ENCODE measurements at regions not wholly inside any gene's neighbourhood (a gene's known extent, or its start where the extent isn't known, plus 50 kb on each side); places are given as distances from the start of the nearest gene placed in this dataset.
"Not testable (repeated sequence)": the region's sequence is repeated elsewhere in the genome, so short reads cannot be mapped to it uniquely, and the experiment has no call there.

- H3K4me3 ChIP-seq = no peak overlapping the region
- no peak for DNase-seq
- no peaks in the 10 kb centered on the region for H3K36me3 ChIP-seq
- no peaks in the 10 kb centered on the region for H3K27me3 ChIP-seq
- H3K9me3 ChIP-seq = no peaks in the 10 kb centered on the region
Observed at GRCh38 chr6:169362501-169363121, 109.0 kb upstream of the THBS2 start.

- H3K4me3 ChIP-seq, H3K36me3 ChIP-seq, H3K27me3 ChIP-seq, DNase-seq: not testable (repeated sequence)
- H3K9me3 ChIP-seq = peaks cover 14% of the 10 kb centered on the region
Observed at GRCh38 chr6:169355001-169355400, 101.4 kb upstream of the THBS2 start.

- no peak for DNase-seq
- no peaks in the 10 kb centered on the region for H3K9me3 ChIP-seq
- H3K27me3 ChIP-seq = no peaks in the 10 kb centered on the region
- H3K4me3 ChIP-seq = no peak overlapping the region
- no peaks in the 10 kb centered on the region for H3K36me3 ChIP-seq
Observed at GRCh38 chr6:169345146-169345545, 91.5 kb upstream of the THBS2 start.

- no peaks in the 10 kb centered on the region for H3K9me3 ChIP-seq
- H3K36me3 ChIP-seq = no peaks in the 10 kb centered on the region
- DNase-seq = no peak
- no peaks in the 10 kb centered on the region for H3K27me3 ChIP-seq
- no peak overlapping the region for H3K4me3 ChIP-seq
Observed at GRCh38 chr6:169344750-169345065, 91.1 kb upstream of the THBS2 start.

GRCh38 chr6:169343886-169344749, 90.5 kb upstream of the THBS2 start:
- no peaks in the 10 kb centered on the region for H3K36me3 ChIP-seq
- no peak overlapping the region for H3K4me3 ChIP-seq
- no peaks in the 10 kb centered on the region for H3K27me3 ChIP-seq
- H3K9me3 ChIP-seq = no peaks in the 10 kb centered on the region
- no peak for DNase-seq

GRCh38 chr6:169342710-169343109, 89.1 kb upstream of the THBS2 start:
- Histone ChIP-seq H3K36me3 (no peaks in the 10 kb centered on the region), H3K9me3 (no peaks in the 10 kb centered on the region), H3K4me3 (no peak overlapping the region), H3K27me3 (no peaks in the 10 kb centered on the region)
- peak; percentile 73 for DNase-seq

GRCh38 chr6:169341706-169342105, 88.1 kb upstream of the THBS2 start:
- no peak for DNase-seq
- H3K27me3 ChIP-seq = no peaks in the 10 kb centered on the region
- H3K4me3 ChIP-seq = no peak overlapping the region
- no peaks in the 10 kb centered on the region for H3K9me3 ChIP-seq
- H3K36me3 ChIP-seq = no peaks in the 10 kb centered on the region

- Histone ChIP-seq H3K4me3 (no peak overlapping the region), H3K27me3 (no peaks in the 10 kb centered on the region), H3K9me3 (no peaks in the 10 kb centered on the region), H3K36me3 (no peaks in the 10 kb centered on the region)
- DNase-seq = no peak
Observed at GRCh38 chr6:169341065-169341464, 87.4 kb upstream of the THBS2 start.

GRCh38 chr6:169340395-169340794, 86.7 kb upstream of the THBS2 start:
- DNase-seq = peak; percentile 98
- no peaks in the 10 kb centered on the region for H3K27me3 ChIP-seq

GRCh38 chr6:169339731-169340309, 86.2 kb upstream of the THBS2 start:
- Histone ChIP-seq H3K36me3 (no peaks in the 10 kb centered on the region), H3K4me3 (peak overlapping the region; percentile 3; the same call in 1 of the 2 replicates), H3K27me3 (no peaks in the 10 kb centered on the region), H3K9me3 (no peaks in the 10 kb centered on the region)
- DNase-seq = no peak

More at GRCh38 chr6:169340395-169340794, 86.7 kb upstream of the THBS2 start:
- Histone ChIP-seq H3K4me3 (peak overlapping the region; percentile 3; the same call in 1 of the 2 replicates), H3K9me3 (no peaks in the 10 kb centered on the region), H3K36me3 (no peaks in the 10 kb centered on the region)

GRCh38 chr6:169339025-169339424, 85.4 kb upstream of the THBS2 start:
- DNase-seq = no peak
- H3K36me3 ChIP-seq = no peaks in the 10 kb centered on the region
- H3K4me3 ChIP-seq = no peak overlapping the region
- H3K9me3 ChIP-seq = no peaks in the 10 kb centered on the region
- no peaks in the 10 kb centered on the region for H3K27me3 ChIP-seq

- no peaks in the 10 kb centered on the region for H3K9me3 ChIP-seq
- peak; percentile 61 for DNase-seq
- H3K4me3 ChIP-seq = no peak overlapping the region; the same call in 1 of the 2 replicates
- H3K36me3 ChIP-seq = no peaks in the 10 kb centered on the region
- H3K27me3 ChIP-seq = no peaks in the 10 kb centered on the region
Observed at GRCh38 chr6:169337886-169338445, 84.3 kb upstream of the THBS2 start.

GRCh38 chr6:169335301-169335700, 81.7 kb upstream of the THBS2 start:
- Histone ChIP-seq H3K36me3 (no peaks in the 10 kb centered on the region), H3K9me3 (no peaks in the 10 kb centered on the region), H3K4me3 (no peak overlapping the region), H3K27me3 (no peaks in the 10 kb centered on the region)
- DNase-seq = no peak

- Histone ChIP-seq H3K9me3 (no peaks in the 10 kb centered on the region), H3K27me3 (no peaks in the 10 kb centered on the region), H3K4me3 (no peak overlapping the region), H3K36me3 (no peaks in the 10 kb centered on the region)
- no peak for DNase-seq
Observed at GRCh38 chr6:169332250-169332649, 78.6 kb upstream of the THBS2 start.

GRCh38 chr6:169328112-169328801, 74.6 kb upstream of the THBS2 start:
- Histone ChIP-seq H3K4me3 (no peak overlapping the region), H3K36me3 (no peaks in the 10 kb centered on the region), H3K9me3 (0 out of 2 replicates have a peak, but pooled peaks cover 6% of the 10 kb centered on the region), H3K27me3 (no peaks in the 10 kb centered on the region)
- DNase-seq = peak; percentile 69

- H3K27me3 ChIP-seq = no peaks in the 10 kb centered on the region
- peak; percentile 26 for DNase-seq
Observed at GRCh38 chr6:169326067-169326799, 72.6 kb upstream of the THBS2 start.

More at GRCh38 chr6:169326067-169326799, 72.6 kb upstream of the THBS2 start:
- 0 out of 2 replicates have a peak, but pooled peaks cover 6% of the 10 kb centered on the region for H3K9me3 ChIP-seq
- H3K36me3 ChIP-seq = no peaks in the 10 kb centered on the region
- no peak overlapping the region for H3K4me3 ChIP-seq
